HG02943 (cell line): ENCODE measurements at regions not wholly inside any gene's neighbourhood (a gene's known extent, or its start where the extent isn't known, plus 50 kb on each side); places are given as distances from the start of the nearest gene placed in this dataset.
"Not testable (repeated sequence)": the region's sequence is repeated elsewhere in the genome, so short reads cannot be mapped to it uniquely, and the experiment has no call there.

Experiments
- ATAC-seq: cut with Tn5 transposase; IDR thresholded peaks from one replicate; pipeline ENCODE4 v1.9.1; 2021; ENCODE audit warnings: mild to moderate bottlenecking, low read depth, moderate library complexity; ENCODE audit not compliant: unreplicated experiment

DNA sequence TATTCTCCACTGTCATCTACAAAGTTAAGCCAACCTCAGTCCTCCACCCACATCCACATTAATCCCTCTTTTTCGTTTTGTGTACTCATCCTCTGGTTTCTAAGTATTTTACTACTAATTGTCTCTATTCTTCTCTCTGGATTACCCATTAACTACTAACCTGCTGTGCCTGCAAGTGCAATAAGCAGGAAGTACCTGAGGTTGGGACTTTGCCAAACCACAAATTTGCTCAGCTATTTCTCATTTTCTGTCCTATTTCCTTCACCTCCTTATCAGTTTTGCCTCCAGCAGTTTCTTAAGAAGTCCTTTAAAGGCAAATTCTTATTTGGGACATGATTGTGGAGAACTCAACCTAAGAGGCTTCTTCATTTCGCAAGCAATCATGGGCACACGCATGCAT lies 1708.9 kb downstream of the SLITRK5 start:
- no peak for ATAC-seq

GRCh38 chr13:89382981-89383380 lies 1711.8 kb downstream of the SLITRK5 start:
- no peak for ATAC-seq

GRCh38 chr13:89383891-89384290 lies 1712.7 kb downstream of the SLITRK5 start:
- no peak for ATAC-seq

DNA sequence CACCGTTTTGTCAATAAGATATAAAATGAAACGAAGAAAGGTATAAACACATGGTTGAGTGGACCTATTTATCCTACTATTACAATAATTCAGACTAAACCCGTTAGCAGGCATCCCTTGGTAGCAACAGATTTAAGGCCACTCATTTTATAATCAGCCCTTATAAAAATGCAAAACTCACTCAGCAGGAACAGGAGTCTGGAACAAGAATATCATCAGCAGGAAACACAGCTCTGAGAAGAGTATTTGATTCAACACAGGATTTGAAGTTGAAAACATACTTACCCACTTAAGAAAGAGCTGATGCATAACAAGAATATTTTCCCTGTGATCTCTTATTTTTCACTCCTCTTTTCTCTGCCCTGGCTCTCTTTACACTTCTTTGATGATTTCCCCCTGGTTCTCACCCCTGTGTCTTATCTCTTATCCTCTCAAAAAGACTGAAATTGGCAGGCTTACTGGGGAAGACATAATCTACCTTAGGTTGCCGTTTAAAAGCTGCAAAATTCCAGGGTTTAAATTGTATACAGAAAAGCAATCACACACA lies 1722.7 kb downstream of the SLITRK5 start:
- no peak for ATAC-seq

DNA sequence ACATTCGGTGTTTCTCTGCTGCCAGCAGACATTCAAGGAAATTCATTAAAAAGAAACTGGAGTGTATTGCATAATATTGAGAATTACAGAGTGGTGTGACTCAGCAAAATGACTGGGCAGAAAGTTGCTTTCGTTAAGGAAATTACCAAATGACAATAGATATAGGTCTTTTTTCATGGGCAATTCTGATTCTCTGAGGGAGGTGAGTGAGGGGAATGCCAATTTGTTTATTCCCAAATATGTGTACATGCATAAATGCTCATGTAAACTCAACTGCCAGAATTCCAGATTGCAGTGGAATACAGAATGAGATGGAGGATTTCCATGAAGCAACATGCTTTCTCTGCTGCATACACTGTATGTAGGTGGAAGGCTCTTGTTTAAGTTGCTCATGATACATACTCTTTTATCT lies 1730.1 kb downstream of the SLITRK5 start:
- ATAC-seq, result no peak

GRCh38 chr13:89402211-89402610 lies 1731.0 kb downstream of the SLITRK5 start:
- ATAC-seq, result no peak

DNA sequence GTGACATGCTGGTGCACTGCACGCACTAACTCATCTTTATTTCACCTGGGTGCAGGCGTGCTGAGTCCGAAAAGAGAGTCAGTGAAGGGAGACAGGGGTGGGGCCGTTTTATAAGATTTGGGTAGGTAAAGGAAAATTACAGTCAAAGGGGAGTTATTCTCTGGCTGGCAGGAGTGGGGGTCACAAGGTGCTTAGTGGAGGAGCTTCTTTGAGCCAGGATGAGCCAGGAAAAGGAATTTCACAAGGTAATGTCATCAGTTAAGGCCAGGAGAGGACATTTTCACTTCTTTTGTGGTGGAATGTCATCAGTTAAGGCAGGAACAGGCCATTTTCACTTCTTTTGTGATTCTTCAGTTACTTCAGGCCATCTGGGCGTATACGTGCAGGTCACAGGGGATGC lies 1734.9 kb downstream of the SLITRK5 start:
- not testable (repeated sequence) for ATAC-seq

GRCh38 chr13:89407357-89407756 lies 1736.2 kb downstream of the SLITRK5 start:
- no peak for ATAC-seq

DNA sequence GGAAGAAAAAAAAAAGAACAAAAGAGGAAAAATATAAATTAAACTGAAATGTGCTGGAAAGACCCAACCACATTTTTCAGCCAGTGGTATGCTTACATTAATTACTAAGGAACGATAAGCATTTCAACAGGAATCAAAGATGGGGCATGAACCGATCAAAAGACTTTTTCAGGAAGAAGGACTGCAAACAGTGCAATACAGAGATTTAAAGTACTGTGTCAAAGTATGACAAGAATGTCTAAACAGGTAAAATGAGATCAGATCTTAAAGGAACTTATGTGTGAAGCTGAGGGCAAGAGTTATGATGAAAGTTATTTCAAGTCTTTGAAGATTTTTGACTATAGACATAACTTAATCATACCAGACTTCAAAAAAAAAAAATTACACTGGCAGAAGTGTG lies 1761.8 kb downstream of the SLITRK5 start:
- no peak for ATAC-seq

DNA sequence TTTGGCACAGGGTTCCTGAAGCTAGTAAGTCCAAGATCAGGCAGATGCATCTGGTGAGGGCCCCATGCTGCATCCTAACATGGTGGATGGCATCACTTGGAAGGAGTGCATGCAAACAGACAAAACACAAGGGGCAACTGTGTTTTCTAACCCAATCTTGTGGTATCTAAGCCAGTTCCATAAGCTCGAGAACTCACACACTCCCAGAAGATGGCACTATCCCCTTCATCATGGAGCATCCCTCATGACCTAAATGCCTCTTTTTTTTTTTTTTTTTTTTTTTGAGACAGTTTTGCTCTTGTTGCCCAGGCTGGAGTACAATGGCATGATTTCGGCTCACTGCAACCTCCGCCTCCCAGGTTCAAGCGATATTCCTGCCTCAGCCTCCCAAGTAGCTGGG lies 1763.5 kb downstream of the SLITRK5 start:
- ATAC-seq, result not testable (repeated sequence)

- no peak for ATAC-seq
Measured at GRCh38 chr13:89454681-89455080, 1783.5 kb downstream of the SLITRK5 start.

- no peak for ATAC-seq
Measured at GRCh38 chr13:89455225-89455624, 1784.1 kb downstream of the SLITRK5 start.

- ATAC-seq, result no peak
Measured at GRCh38 chr13:89455741-89456140, 1784.6 kb downstream of the SLITRK5 start.

GRCh38 chr13:89457977-89458376 lies 1786.8 kb downstream of the SLITRK5 start:
- no peak for ATAC-seq

GRCh38 chr13:89458456-89458855 lies 1787.3 kb downstream of the SLITRK5 start:
- no peak for ATAC-seq

DNA sequence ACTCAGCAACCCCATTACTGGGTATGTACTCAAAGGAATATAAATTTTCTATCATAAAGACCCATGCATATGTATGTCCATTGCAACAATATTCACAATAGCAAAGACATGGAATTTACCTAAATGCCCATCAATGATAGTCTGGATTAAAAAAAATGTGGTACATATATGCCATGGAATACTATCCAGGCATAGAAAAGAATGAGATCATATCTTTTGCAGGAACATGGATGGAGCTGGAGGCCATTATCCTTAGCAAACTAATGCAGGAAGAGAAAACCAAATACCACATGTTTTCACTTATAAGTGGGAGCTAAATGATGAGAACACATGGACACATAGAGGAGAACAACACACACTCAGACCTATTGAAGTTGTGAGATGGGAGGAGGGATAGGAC lies 1789.7 kb downstream of the SLITRK5 start:
- ATAC-seq, result not testable (repeated sequence)

GRCh38 chr13:89465366-89465765 lies 1794.2 kb downstream of the SLITRK5 start:
- ATAC-seq, result no peak

- no peak for ATAC-seq
Measured at GRCh38 chr13:89468081-89468480, 1796.9 kb downstream of the SLITRK5 start.

- no peak for ATAC-seq
Measured at GRCh38 chr13:89470901-89471300, 1799.7 kb downstream of the SLITRK5 start.

- ATAC-seq, result no peak
Measured at GRCh38 chr13:89474432-89474831, 1803.3 kb downstream of the SLITRK5 start.

DNA sequence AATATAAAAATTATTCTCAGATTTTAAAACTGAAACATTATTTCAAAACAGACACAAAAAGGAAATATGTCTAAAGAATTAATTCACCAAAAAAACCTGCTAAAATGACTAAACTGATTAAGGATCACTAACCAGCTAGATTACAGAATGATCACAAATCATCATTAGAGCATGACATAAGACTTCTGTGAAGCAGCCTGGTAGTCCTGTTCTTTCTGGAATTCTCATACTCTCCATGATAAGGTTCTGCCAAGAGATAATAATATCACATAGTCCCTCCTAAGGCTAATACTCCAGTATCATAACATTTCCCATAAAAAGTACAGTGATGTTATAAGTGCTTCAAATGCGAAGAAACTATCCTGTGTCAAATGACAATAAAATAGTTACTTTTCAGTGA lies 1814.9 kb downstream of the SLITRK5 start:
- ATAC-seq, result no peak

- ATAC-seq, result no peak
Measured at GRCh38 chr13:89486709-89487108, 1815.5 kb downstream of the SLITRK5 start.

DNA sequence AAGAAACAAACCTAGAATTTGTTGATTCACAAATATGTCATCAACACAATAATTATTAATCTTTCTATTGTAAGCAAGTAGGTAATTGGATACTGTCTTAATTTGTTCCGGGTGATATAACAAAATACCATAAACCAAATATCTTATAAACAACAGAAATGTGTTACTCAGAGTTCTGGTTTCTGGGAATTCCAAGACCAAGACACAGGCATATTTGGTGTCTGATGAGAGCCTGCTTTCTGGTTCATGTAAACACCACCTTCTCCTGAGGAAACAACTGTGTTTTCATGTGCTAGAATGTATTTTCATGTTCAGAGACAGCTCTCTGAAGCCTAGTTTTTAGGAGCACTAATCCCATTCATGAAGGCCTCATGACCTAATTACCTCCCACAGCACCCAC lies 1819.5 kb downstream of the SLITRK5 start:
- no peak for ATAC-seq
